BLaER1 treated with 17β-estradiol and CSF1 and Interleukin-3, amounts not matched to agents 10 nM and 100 nM (cell line): ENCODE measurements at regions not wholly inside any gene's neighbourhood (a gene's known extent, or its start where the extent isn't known, plus 50 kb on each side); places are given as distances from the start of the nearest gene placed in this dataset.

Source experiments
- H3K27ac ChIP-seq, 11 experiments: shearing (Covaris generic); formaldehyde crosslinking; 2 replicates each; pipeline ENCODE4 v1.8.1; 2022
- H3K27me3 ChIP-seq, 11 experiments: shearing (Covaris generic); formaldehyde crosslinking; 2 replicates each; pipeline ENCODE4 v1.8.1; 2022
- H3K36me3 ChIP-seq, 11 experiments: shearing (Covaris generic); formaldehyde crosslinking; 2 replicates each; pipeline ENCODE4 v1.8.1; 2022
- H3K4me1 ChIP-seq, 10 experiments: shearing (Covaris generic); formaldehyde crosslinking; 2 replicates each; pipeline ENCODE4 v1.8.1; 2022
- H3K4me2 ChIP-seq, 11 experiments: shearing (Covaris generic); formaldehyde crosslinking; 2 replicates each; pipeline ENCODE4 v1.8.1; 2022
- H3K4me3 ChIP-seq, 10 experiments: shearing (Covaris generic); formaldehyde crosslinking; 2 replicates each; pipeline ENCODE4 v1.8.1; 2022
- H3K9ac ChIP-seq, 11 experiments: shearing (Covaris generic); formaldehyde crosslinking; 2 replicates each; pipeline ENCODE4 v1.8.1; 2022
- H3K9me3 ChIP-seq, 11 experiments: shearing (Covaris generic); formaldehyde crosslinking; replicated peaks in 1 of 11; 2 replicates each; pipeline ENCODE4 v1.8.1; 2022
- H4K20me1 ChIP-seq, 11 experiments: shearing (Covaris generic); formaldehyde crosslinking; 2 replicates each; pipeline ENCODE4 v1.8.1; 2022
- Cebpa-rat ChIP-seq, 11 experiments: shearing (Covaris generic); IDR thresholded peaks; 2 replicates each; pipeline ENCODE4 v1.8.1; 2022

- 0 out of 22 replicates have a peak, but pooled peaks cover 0 to 4% (median 0%) of the 10 kb centered on the region in 11 experiments for H4K20me1 ChIP-seq
- H3K27ac ChIP-seq = no peak overlapping the region
- no peak for TF ChIP-seq Cebpa-rat (IDR thresholded peaks at IDR 0.05)
- H3K27me3 ChIP-seq = peaks cover 0 to 4% (median 0%) of the 10 kb centered on the region in 11 experiments; a peak in 1 of 22 replicates
- no peak overlapping the region for H3K9ac ChIP-seq
- no peak overlapping the region for H3K4me3 ChIP-seq
- H3K36me3 ChIP-seq = no peaks in the 10 kb centered on the region
- peak overlapping the region in 10 of 11 experiments; percentile 30 to 92 (median 71); a peak in 17 of 22 replicates for H3K4me2 ChIP-seq
- H3K4me1 ChIP-seq = peaks cover 50 to 60% (median 55%) of the 10 kb centered on the region in 10 experiments
- H3K9me3 ChIP-seq = peaks cover 4 to 19% (median 11%) of the 10 kb centered on the region in 11 experiments; a peak in 19 of 22 replicates
Observed at GRCh38 chr10:130635528-130635927, 499.3 kb downstream of the GLRX3 start.

- no peaks in the 10 kb centered on the region for H4K20me1 ChIP-seq
- H3K9me3 ChIP-seq = peaks cover 4 to 20% (median 14%) of the 10 kb centered on the region in 11 experiments; a peak in 19 of 22 replicates
- H3K4me2 ChIP-seq = peak overlapping the region in 5 of 11 experiments; percentile 2 to 88 (median 69); a peak in 4 of 22 replicates
- peaks cover 43 to 51% (median 47%) of the 10 kb centered on the region in 10 experiments for H3K4me1 ChIP-seq
- peaks cover 0 to 4% (median 0%) of the 10 kb centered on the region in 11 experiments; a peak in 1 of 22 replicates for H3K27me3 ChIP-seq
- no peak overlapping the region for H3K9ac ChIP-seq
- no peak for TF ChIP-seq Cebpa-rat (IDR thresholded peaks at IDR 0.05)
- no peak overlapping the region for H3K27ac ChIP-seq
- H3K36me3 ChIP-seq = no peaks in the 10 kb centered on the region
- no peak overlapping the region for H3K4me3 ChIP-seq
Observed at GRCh38 chr10:130636313-130636930, 500.2 kb downstream of the GLRX3 start.

GRCh38 chr10:130637089-130637676, 501.0 kb downstream of the GLRX3 start:
- H3K4me3 ChIP-seq = no peak overlapping the region
- H3K9ac ChIP-seq = no peak overlapping the region
- H3K4me1 ChIP-seq = peaks cover 38 to 49% (median 46%) of the 10 kb centered on the region in 10 experiments
- no peak overlapping the region for H3K27ac ChIP-seq
- no peaks in the 10 kb centered on the region for H3K36me3 ChIP-seq
- no peak for TF ChIP-seq Cebpa-rat (IDR thresholded peaks at IDR 0.05)
- H3K4me2 ChIP-seq = no peak overlapping the region; a peak in 1 of 22 replicates
- H3K9me3 ChIP-seq = peaks cover 4 to 23% (median 14%) of the 10 kb centered on the region in 11 experiments; a peak in 19 of 22 replicates
- peaks cover 0 to 4% (median 0%) of the 10 kb centered on the region in 11 experiments; a peak in 1 of 22 replicates for H3K27me3 ChIP-seq
- no peaks in the 10 kb centered on the region for H4K20me1 ChIP-seq

GRCh38 chr10:130638991-130639390, 502.8 kb downstream of the GLRX3 start:
- peaks cover 0 to 4% (median 0%) of the 10 kb centered on the region in 11 experiments; a peak in 1 of 22 replicates for H3K27me3 ChIP-seq
- no peak overlapping the region for H3K9ac ChIP-seq
- H3K36me3 ChIP-seq = no peaks in the 10 kb centered on the region
- H3K9me3 ChIP-seq = peaks cover 4 to 21% (median 13%) of the 10 kb centered on the region in 11 experiments; a peak in 19 of 22 replicates
- H3K27ac ChIP-seq = no peak overlapping the region
- peaks cover 20 to 37% (median 29%) of the 10 kb centered on the region in 10 experiments for H3K4me1 ChIP-seq
- no peak overlapping the region for H3K4me3 ChIP-seq
- no peaks in the 10 kb centered on the region for H4K20me1 ChIP-seq
- H3K4me2 ChIP-seq = no peak overlapping the region
- TF ChIP-seq Cebpa-rat (IDR thresholded peaks at IDR 0.05) = no peak

- TF ChIP-seq Cebpa-rat (IDR thresholded peaks at IDR 0.05) = no peak
- Histone ChIP-seq H3K9ac (no peak overlapping the region), H3K36me3 (no peaks in the 10 kb centered on the region), H3K9me3 (peaks cover 0 to 12% (median 7%) of the 10 kb centered on the region in 11 experiments; a peak in 11 of 22 replicates), H3K4me1 (peaks cover 0 to 24% (median 9%) of the 10 kb centered on the region in 10 experiments; a peak in 17 of 20 replicates), H3K27me3 (no peaks in the 10 kb centered on the region), H3K4me2 (peak overlapping the region in 1 of 11 experiments; percentile 0; a peak in 1 of 22 replicates), H4K20me1 (no peaks in the 10 kb centered on the region), H3K27ac (no peak overlapping the region), H3K4me3 (no peak overlapping the region)
Observed at GRCh38 chr10:130642926-130643325, 506.7 kb downstream of the GLRX3 start.

GRCh38 chr10:130647341-130647740, 511.1 kb downstream of the GLRX3 start:
- Histone ChIP-seq H3K36me3 (no peaks in the 10 kb centered on the region), H4K20me1 (no peaks in the 10 kb centered on the region), H3K4me1 (peaks cover 0 to 19% (median under 1%) of the 10 kb centered on the region in 10 experiments; a peak in 10 of 20 replicates), H3K9me3 (peaks cover 0 to 4% (median 0%) of the 10 kb centered on the region in 11 experiments; a peak in 1 of 22 replicates), H3K27ac (no peak overlapping the region), H3K27me3 (no peaks in the 10 kb centered on the region), H3K4me3 (no peak overlapping the region), H3K4me2 (no peak overlapping the region), H3K9ac (no peak overlapping the region)
- TF ChIP-seq Cebpa-rat (IDR thresholded peaks at IDR 0.05) = no peak

- Histone ChIP-seq H3K27me3 (no peaks in the 10 kb centered on the region), H3K9ac (no peak overlapping the region), H3K4me2 (no peak overlapping the region)
Observed at GRCh38 chr10:130648807-130649206, 512.6 kb downstream of the GLRX3 start.

GRCh38 chr10:130652544-130652943, 516.4 kb downstream of the GLRX3 start:
- Histone ChIP-seq H3K4me1 (peaks cover 0 to 26% (median 15%) of the 10 kb centered on the region in 10 experiments; a peak in 16 of 20 replicates), H3K27ac (no peak overlapping the region), H4K20me1 (no peaks in the 10 kb centered on the region), H3K9me3 (peaks cover 0 to 4% (median 0%) of the 10 kb centered on the region in 11 experiments; a peak in 1 of 22 replicates), H3K4me3 (no peak overlapping the region), H3K9ac (no peak overlapping the region), H3K27me3 (no peaks in the 10 kb centered on the region), H3K36me3 (no peaks in the 10 kb centered on the region), H3K4me2 (no peak overlapping the region)
- TF ChIP-seq Cebpa-rat (IDR thresholded peaks at IDR 0.05) = no peak

More at GRCh38 chr10:130648807-130649206, 512.6 kb downstream of the GLRX3 start:
- TF ChIP-seq Cebpa-rat (IDR thresholded peaks at IDR 0.05) = no peak
- Histone ChIP-seq H3K4me3 (no peak overlapping the region), H3K36me3 (no peaks in the 10 kb centered on the region), H4K20me1 (no peaks in the 10 kb centered on the region), H3K27ac (no peak overlapping the region), H3K4me1 (peaks cover 0 to 14% (median 0%) of the 10 kb centered on the region in 10 experiments; a peak in 4 of 20 replicates), H3K9me3 (peaks cover 0 to 4% (median 0%) of the 10 kb centered on the region in 11 experiments; a peak in 1 of 22 replicates)

- H3K27ac ChIP-seq = no peak overlapping the region
- no peak overlapping the region for H3K4me2 ChIP-seq
- no peak overlapping the region for H3K4me3 ChIP-seq
- H4K20me1 ChIP-seq = no peaks in the 10 kb centered on the region
- H3K4me1 ChIP-seq = peaks cover 0 to 26% (median 15%) of the 10 kb centered on the region in 10 experiments; a peak in 16 of 20 replicates
- H3K9me3 ChIP-seq = peaks cover 0 to 4% (median 0%) of the 10 kb centered on the region in 11 experiments; a peak in 1 of 22 replicates
- H3K27me3 ChIP-seq = no peaks in the 10 kb centered on the region
- no peaks in the 10 kb centered on the region for H3K36me3 ChIP-seq
- no peak for TF ChIP-seq Cebpa-rat (IDR thresholded peaks at IDR 0.05)
- H3K9ac ChIP-seq = no peak overlapping the region
Observed at GRCh38 chr10:130652964-130653578, 516.9 kb downstream of the GLRX3 start.
